DND-41 (cell line): ENCODE measurements at regions not wholly inside any gene's neighbourhood (a gene's known extent, or its start where the extent isn't known, plus 50 kb on each side); places are given as distances from the start of the nearest gene placed in this dataset.

Experiments used
- ATAC-seq: fragments of 200-7000 bp; cut with Tn5 transposase; 3 replicates; pipeline ENCODE4 v1.9.1; 2021; ENCODE audit warnings: low read depth; ENCODE audit not compliant: insufficient read depth
- DNase-seq: peaks from one replicate; pipeline ENCODE4 v3.0.0-alpha.2; 2020
- H2AFZ ChIP-seq: 2 replicates; pipeline ENCODE4 v1.6.0; 2012; ENCODE audit warnings: low read depth, low read length
- H3K27ac ChIP-seq: 2 replicates; pipeline ENCODE4 v1.5.1; 2012; ENCODE audit warnings: low read length, inconsistent platforms
- H3K27me3 ChIP-seq: fragments of 200-600 bp; sonication (generic); 2 replicates; pipeline ENCODE4 v1.6.0; 2012; ENCODE audit warnings: low read length, mild to moderate bottlenecking, inconsistent platforms; ENCODE audit not compliant: insufficient read depth, poor library complexity
- H3K36me3 ChIP-seq: 2 replicates; pipeline ENCODE4 v1.5.1; 2012; ENCODE audit warnings: low read length, inconsistent platforms; ENCODE audit not compliant: insufficient read depth
- H3K4me1 ChIP-seq: 2 replicates; pipeline ENCODE4 v1.5.1; 2012; ENCODE audit warnings: mild to moderate bottlenecking, low read length; ENCODE audit not compliant: insufficient read depth
- H3K4me2 ChIP-seq: 2 replicates; pipeline ENCODE4 v1.6.0; 2012; ENCODE audit warnings: mild to moderate bottlenecking, moderate library complexity, low read length, inconsistent platforms; ENCODE audit not compliant: insufficient read depth
- H3K4me3 ChIP-seq, 2 experiments: fragments of 200-600 bp in 1 of 2; shearing (Covaris generic) in 1 of 2; 2 replicates each; pipeline ENCODE4 v1.5.1; 2012 to 2016; ENCODE audit warnings: inconsistent platforms in 2 of 2, low read length in 2 of 2, mild to moderate bottlenecking in 2 of 2, low read depth in 1 of 2, moderate library complexity in 1 of 2
- H3K79me2 ChIP-seq: 2 replicates; pipeline ENCODE4 v1.6.0; 2012; ENCODE audit warnings: low read length, inconsistent platforms; ENCODE audit not compliant: insufficient read depth
- H3K9ac ChIP-seq: 2 replicates; pipeline ENCODE4 v1.6.0; 2012; ENCODE audit warnings: low read depth, mild to moderate bottlenecking, inconsistent platforms, low read length, moderate library complexity
- H3K9me3 ChIP-seq: 2 replicates; pipeline ENCODE4 v1.5.1; 2012; ENCODE audit warnings: low read length, moderate library complexity, mild to moderate bottlenecking, inconsistent platforms; ENCODE audit not compliant: insufficient read depth, severe bottlenecking
- H4K20me1 ChIP-seq: 2 replicates; pipeline ENCODE4 v1.6.0; 2012; ENCODE audit warnings: low read length; ENCODE audit not compliant: insufficient read depth
- CTCF ChIP-seq: IDR thresholded peaks from 2 replicates; pipeline ENCODE4 v1.5.1; 2012; ENCODE audit warnings: borderline replicate concordance, low read length, moderate library complexity, mild to moderate bottlenecking; ENCODE audit not compliant: poor library complexity, severe bottlenecking; ENCODE audit errors: extremely low read depth
- EZH2 ChIP-seq: IDR thresholded peaks from 3 replicates; pipeline ENCODE4 v1.6.1; 2012; ENCODE audit warnings: borderline replicate concordance, low read depth, mild to moderate bottlenecking, moderate library complexity, low read length, inconsistent platforms; ENCODE audit not compliant: severe bottlenecking

- Histone ChIP-seq H3K79me2 (no peaks in the 10 kb centered on the region), H3K36me3 (no peaks in the 10 kb centered on the region), H4K20me1 (no peaks in the 10 kb centered on the region), H3K4me1 (no peaks in the 10 kb centered on the region), H3K9me3 (peaks cover 3% of the 10 kb centered on the region), H3K4me3 (no peak overlapping the region), H3K4me2 (no peak overlapping the region), H2AFZ (no peak overlapping the region), H3K27me3 (no peaks in the 10 kb centered on the region), H3K9ac (no peak overlapping the region), H3K27ac (no peak overlapping the region)
- no peak for DNase-seq
- no peak for ATAC-seq
- TF ChIP-seq CTCF = no peak
- TF ChIP-seq EZH2 = no peak
Observed at GRCh38 chr9:135288054-135288453, 191.5 kb upstream of the PPP1R26 start.

GRCh38 chr9:135289081-135289491 is 190.5 kb upstream of the PPP1R26 start:
- Histone ChIP-seq H3K27ac (no peak overlapping the region), H3K36me3 (no peaks in the 10 kb centered on the region), H3K4me2 (no peak overlapping the region), H3K4me3 (no peak overlapping the region), H3K27me3 (no peaks in the 10 kb centered on the region), H3K9me3 (peaks cover 3% of the 10 kb centered on the region), H2AFZ (no peak overlapping the region), H3K79me2 (no peaks in the 10 kb centered on the region), H4K20me1 (no peaks in the 10 kb centered on the region), H3K9ac (no peak overlapping the region), H3K4me1 (no peaks in the 10 kb centered on the region)
- ATAC-seq = no peak
- no peak for DNase-seq
- no peak for TF ChIP-seq CTCF
- TF ChIP-seq EZH2 = no peak

GRCh38 chr9:135290086-135290485 is 189.5 kb upstream of the PPP1R26 start:
- Histone ChIP-seq H3K4me2 (no peak overlapping the region), H3K36me3 (no peaks in the 10 kb centered on the region)
- TF ChIP-seq CTCF (no peak), EZH2 (no peak)

GRCh38 chr9:135290566-135290965 is 189.0 kb upstream of the PPP1R26 start:
- no peak overlapping the region for H3K9ac ChIP-seq
- no peaks in the 10 kb centered on the region for H3K36me3 ChIP-seq
- no peaks in the 10 kb centered on the region for H3K27me3 ChIP-seq
- H2AFZ ChIP-seq = no peak overlapping the region
- no peak for DNase-seq
- H3K4me2 ChIP-seq = no peak overlapping the region
- no peak for ATAC-seq
- no peak overlapping the region for H3K27ac ChIP-seq
- no peaks in the 10 kb centered on the region for H3K79me2 ChIP-seq
- peaks cover 3% of the 10 kb centered on the region for H3K9me3 ChIP-seq
- H4K20me1 ChIP-seq = no peaks in the 10 kb centered on the region
- H3K4me3 ChIP-seq = no peak overlapping the region
- TF ChIP-seq EZH2 (no peak), CTCF (no peak)
- H3K4me1 ChIP-seq = no peaks in the 10 kb centered on the region

More at GRCh38 chr9:135290086-135290485, 189.5 kb upstream of the PPP1R26 start:
- Histone ChIP-seq H3K27me3 (no peaks in the 10 kb centered on the region), H3K9ac (no peak overlapping the region), H2AFZ (no peak overlapping the region), H3K9me3 (peaks cover 3% of the 10 kb centered on the region), H3K4me1 (no peaks in the 10 kb centered on the region), H3K79me2 (no peaks in the 10 kb centered on the region), H4K20me1 (no peaks in the 10 kb centered on the region), H3K27ac (no peak overlapping the region), H3K4me3 (no peak overlapping the region)
- ATAC-seq (no peak), DNase-seq (no peak)
